NCI-H2171 treated with DMSO at 0.1 percent for 48 hours (cell line): ENCODE measurements at regions not wholly inside any gene's neighbourhood (a gene's known extent, or its start where the extent isn't known, plus 50 kb on each side); places are given as distances from the start of the nearest gene placed in this dataset.
A peak's percentile ranks its signal among the peaks of the same experiment; 100 is the strongest.
"Not testable (repeated sequence)": the region's sequence is repeated elsewhere in the genome, so short reads cannot be mapped to it uniquely, and the experiment has no call there.

Experiments
- DNase-seq: peaks from one replicate; lab custom pipeline; 2025; lab: John Stamatoyannopoulos, UW

DNA sequence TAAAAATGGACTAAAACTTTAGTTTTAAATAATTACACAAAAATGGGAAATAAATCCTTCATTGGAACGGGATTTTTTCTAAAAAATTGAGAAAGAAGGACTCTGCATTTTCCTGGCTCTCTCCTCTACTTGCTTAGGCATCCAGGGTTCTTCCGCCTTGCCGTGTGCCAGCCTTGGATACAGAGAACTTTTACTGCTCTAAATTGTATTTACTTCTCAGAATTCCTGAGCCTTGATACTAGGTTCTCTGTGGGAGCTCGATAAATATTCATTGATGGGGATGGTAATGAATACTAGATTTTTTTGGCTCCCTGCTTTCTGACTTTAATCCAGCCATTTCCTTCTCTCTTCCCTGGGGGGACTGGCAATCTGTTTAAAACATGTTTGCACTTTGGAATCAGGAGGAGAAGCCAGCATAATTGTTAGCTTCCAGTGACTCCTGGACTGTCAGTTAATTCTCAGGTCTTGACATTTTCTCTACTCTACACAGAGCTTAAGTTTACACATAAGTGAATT, 746.1 kb upstream of the LRRTM1 start:
- DNase-seq = no peak

DNA sequence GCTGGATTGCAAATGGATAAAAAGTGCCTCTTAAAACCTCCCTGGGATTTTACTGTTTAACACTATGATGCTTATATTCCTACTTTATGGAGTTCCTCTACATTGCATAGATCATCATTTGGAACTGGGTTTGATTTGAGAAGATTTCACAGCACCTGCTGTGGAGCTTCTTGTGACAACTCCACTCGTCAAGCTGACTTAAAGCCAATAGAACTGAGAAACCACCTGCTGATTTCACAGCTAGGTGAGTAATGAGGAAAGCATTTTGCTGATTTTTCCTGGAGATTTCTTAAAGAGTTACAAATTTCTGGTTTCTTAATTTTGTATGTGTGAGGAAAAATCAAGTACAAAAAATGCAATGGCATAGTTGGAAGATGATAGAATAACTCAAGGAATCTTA, 739.1 kb upstream of the LRRTM1 start:
- no peak for DNase-seq

DNA sequence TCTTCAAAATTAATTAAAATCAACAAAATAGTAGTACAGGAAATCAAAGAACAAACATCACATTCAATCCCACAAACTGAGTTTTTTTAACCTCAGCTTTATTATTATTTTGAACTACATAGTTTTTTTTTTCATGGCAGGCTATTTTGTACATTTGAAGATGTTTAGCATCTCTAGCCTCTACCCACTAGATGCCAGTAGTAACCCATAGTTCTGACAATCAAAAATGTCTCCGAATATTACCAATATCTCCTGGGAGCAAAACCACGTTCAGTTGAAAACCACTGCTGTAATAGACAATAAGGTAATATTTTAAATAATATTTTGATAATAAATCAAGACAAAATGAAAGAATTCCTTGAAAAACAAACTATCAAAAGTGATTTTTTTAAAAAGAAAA, 702.6 kb upstream of the LRRTM1 start:
- no peak for DNase-seq

DNA sequence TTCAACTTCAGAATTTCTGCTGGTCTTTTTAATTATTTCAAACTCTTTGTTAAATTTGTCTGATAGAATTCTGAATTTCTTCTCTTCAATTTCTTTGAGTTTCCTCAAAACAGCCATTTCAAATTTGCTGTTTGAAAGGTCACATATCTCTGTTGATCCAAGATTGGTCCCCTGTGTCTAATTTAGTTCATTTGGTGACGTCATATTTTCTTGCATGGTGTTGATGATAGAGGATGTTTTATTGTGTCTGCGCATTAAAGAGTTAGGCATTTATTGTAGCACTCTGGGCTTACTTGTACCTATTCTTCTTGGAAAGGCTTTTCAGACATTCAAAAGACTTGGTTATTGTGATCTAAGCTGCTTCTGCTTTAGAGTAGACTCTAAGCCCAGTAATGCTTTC, 698.4 kb upstream of the LRRTM1 start:
- DNase-seq = no peak

DNA sequence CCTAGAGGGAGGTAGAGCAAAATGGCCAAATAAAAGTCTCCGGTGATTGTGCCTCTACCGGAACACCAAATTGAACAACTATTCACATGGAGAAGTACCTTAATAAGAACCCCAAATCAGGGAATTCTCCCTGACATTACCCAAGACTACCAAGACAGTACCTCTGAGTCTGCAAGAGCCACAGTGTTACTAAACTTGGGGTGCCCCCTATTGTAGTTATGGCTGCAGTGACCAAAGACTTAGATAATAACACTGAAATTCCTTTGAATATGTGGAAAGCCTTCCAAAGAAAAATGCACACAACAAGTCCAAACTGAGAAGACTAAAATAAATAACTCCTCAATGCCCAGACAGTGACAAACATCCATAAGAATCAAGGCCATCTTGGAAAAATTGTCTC, 682.9 kb upstream of the LRRTM1 start:
- no peak for DNase-seq

DNA sequence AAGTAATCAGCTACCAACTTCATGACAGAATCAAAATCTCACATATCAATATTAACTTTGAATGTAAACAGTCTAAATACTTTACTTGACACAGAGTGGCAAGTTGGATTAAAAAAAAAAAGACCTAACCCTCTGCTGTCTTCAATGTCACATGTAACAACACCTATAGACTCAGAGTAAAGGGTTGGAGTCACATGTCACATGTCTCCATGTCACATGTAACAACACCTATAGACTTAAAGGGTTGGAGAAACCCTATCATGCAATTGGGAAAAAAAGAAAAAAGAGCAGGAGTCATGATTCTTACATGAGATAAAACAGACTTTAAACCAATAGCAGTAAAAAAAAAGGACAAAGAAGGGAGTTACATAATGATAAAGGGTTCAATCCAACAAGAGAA, 665.3 kb upstream of the LRRTM1 start:
- DNase-seq = no peak

DNA sequence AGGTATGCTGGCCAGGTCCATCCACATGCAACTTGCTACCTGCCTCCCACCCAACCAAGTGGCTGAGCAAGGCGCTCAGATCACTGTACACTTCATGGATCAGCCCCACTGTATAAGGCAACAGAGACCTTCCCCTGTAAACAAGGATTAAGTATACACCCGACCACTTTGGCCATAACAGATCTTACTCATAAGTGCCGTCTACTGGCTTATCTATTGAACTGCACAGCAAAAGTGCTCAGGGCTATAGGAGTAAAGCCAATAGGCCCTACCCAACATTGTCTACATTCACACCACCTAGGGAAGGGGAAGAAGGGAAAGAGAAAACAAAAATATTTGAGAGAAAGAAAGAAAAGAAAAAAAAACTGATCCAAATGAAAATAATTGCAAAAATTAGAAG, 663.9 kb upstream of the LRRTM1 start:
- DNase-seq = no peak

DNA sequence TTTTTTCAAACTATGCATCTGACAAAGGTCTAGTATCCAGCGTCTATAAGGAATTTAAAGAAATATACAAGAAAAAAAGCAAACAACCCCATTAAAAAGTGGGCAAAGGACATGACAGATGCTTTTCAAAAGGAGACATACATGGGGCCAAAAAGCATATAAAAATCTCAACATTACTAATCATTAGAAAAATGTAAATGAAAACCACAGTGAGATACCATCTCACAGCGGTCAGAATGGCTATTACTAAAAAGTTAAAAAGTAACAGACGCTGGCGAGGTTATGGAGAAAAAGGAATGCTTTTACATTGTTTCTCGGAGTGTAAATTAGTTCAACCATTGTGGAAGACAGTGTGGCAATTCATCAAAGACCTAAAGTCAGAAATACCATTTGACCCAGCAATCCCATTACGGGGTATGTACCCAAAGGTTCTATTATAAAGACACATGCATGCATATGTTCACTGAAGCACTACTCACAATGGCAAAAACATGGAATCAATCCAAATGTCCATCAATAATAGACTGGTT, 643.1 kb upstream of the LRRTM1 start:
- no peak for DNase-seq

DNA sequence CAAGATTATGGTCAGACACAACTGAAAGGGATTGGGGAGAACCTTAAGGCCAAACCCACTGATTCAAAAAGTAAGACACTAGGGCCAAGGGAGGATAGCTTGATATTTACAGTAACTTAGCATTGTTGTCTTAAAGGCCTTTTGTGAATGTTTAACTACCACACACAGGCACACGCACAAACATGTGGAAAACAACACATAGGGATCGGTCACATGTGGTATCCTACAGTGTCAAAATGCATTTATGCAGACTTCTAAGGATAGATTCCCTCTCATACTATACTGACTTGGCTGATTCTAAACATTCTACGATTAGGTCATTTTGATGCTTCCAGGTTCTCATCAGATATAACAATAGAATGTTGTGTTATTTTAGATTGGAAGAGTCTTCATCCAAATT, 638.9 kb upstream of the LRRTM1 start:
- DNase-seq = no peak

DNA sequence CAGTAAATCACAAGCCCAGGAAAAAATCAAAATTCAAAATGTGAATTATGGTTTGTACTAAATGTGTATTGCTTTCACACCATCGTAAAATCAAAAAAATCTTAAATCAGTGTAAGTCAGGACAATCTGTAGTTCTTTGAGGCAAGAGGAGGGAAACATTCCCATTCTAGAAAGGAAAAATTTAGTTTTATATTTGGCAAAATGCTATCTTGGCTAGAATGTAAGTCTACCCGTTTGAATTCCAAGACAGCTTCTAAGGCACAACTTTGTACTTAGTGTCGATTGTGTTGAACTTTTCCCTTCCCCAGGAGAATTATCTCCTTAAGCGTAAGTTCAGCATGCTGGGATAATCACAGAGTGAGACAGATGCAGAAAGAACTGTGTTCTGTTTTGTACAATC, 638.2 kb upstream of the LRRTM1 start:
- no peak for DNase-seq

DNA sequence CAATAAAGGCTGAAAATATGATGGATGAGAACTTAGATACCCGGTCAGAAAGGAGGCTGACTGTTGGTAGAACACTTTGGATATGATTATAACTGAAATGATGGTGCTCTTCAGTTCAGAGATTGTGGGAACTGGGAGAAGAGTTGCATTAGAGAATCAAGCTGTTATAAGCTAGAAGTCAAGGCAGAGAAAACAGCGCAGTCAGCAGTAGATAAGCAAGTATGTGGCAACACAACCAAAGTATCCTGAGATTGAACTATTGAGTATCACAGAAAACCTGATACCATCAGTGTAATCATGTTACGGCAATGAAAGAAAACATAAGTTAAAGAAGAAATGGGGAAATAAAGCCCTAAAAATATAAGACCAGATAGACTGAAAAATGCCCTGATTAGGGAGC, 633.9 kb upstream of the LRRTM1 start:
- DNase-seq = no peak

DNA sequence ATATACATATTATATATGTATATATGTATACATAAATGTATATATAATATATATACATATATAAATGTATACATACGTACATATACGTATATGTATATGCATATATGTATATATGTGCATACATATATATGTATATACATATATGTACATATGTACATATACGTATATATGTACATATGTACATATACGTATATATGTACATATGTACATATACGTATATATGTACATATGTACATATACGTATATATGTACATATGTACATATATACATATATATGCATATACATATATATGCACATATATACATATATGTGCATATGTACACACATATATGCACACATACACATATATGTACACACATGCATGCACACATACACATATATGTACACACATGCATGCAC, 627.3 kb upstream of the LRRTM1 start:
- DNase-seq = not testable (repeated sequence)

DNA sequence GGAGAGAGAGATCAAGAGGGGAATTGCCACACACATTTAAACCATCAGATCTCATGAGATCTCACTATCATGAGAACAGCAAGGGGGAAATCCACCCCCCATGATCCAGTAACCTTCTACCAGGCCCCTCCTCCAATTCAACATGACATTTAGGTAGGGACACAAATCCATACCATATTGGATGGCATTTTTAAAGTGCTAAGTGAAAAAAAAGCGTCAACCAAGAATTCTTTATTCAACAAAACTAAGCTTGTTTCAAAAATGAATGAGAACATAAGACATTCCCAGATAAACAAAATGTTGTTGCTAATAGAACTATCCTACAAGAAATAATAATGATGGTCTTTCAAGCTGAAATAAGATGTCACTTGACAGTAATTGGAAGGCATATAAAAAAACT, 626.2 kb upstream of the LRRTM1 start:
- no peak for DNase-seq

DNA sequence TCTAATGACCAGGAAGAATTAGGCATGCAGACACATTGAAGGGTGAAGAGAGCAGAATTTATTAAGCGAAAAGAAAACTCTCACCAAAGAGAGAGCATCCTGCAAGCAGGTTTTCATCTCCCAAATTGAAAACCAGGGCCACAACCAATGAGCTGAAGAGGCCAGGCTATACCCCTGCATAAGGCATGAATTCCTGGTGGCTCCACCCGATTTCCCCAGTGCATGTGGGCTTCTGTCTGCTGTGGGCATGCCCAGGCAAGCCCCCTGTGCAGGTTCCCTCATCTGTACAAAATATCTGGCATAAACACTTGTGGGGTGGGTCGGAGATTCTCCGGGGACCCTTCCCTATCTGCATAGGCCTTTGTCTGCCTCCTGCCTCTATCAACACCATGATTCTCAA, 621.6 kb upstream of the LRRTM1 start:
- peak; percentile 4 for DNase-seq

DNA sequence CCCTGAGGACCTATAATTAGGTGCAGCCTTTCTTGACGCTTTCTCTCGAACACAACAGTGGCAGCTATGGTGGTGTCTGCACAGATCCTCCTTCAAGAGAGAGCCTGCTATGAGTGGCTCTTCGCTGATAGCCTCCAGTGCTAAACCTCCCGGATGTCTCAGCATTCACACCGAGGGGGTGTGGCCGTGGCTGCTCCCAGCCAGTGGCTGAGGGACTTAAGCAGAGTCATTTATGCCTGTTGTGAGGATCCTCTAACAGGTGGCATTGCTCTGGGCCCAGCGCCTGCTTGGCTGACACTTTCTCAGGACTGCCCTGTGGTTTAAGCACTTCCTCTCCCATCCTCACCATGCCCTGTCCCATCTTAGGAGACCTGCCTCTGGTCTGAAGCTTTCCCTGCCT, 592.0 kb upstream of the LRRTM1 start:
- DNase-seq = no peak

DNA sequence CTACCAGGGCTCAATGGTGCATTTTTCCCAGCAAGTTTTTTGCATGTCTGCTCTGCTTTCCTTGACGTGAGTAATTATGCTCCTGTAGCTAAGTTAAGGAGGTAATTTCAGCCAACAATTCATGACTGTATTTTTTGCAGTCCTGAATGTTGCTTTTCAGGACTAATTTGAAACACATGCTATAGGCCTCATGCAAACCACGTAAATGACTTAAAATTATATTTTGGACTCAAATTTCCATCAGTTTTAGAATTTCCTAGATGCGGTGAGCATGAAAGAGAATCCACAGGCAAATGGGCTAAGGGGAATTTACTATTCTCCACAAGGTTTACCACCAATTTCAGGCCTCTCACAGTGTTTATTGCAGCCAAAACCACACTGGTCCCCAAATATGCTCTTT, 589.9 kb upstream of the LRRTM1 start:
- DNase-seq = no peak

DNA sequence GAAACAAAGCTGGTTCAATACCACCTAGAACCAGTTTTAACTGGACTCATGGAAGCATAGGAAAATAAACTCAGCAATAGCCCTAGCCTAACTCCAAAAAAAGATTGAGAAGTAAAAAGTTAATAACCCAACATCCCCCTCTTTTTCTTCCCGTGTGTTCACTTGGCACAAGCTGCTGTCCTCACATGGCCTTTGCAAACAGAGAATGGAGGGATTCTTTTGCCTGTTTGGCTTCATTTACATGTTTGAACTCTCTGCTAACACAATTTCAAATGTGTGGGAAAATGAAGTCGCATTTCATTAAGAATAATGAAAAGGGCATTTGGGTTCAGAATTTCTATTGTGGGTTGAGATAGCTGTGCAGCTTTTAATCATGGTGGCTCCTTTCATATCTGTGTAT, 589.2 kb upstream of the LRRTM1 start:
- DNase-seq = no peak

DNA sequence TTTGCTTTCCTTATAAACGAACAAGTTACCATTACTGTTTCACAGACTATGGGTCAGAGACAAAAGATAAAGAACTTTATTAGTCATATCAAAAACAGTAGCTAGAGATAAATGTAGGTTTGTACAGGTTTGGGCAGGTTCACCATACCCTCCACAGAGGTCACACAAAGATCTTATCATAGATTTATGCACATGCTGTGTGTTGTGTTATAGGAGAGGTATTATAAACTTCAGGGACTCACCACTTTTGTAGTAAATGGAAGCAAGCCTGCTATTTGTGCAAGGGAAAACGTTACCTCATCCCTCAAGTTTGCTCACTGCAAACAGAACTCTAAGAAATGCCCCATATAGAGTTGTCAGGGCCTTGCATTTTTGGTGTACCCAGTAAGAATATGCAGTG, 584.5 kb upstream of the LRRTM1 start:
- DNase-seq = no peak

DNA sequence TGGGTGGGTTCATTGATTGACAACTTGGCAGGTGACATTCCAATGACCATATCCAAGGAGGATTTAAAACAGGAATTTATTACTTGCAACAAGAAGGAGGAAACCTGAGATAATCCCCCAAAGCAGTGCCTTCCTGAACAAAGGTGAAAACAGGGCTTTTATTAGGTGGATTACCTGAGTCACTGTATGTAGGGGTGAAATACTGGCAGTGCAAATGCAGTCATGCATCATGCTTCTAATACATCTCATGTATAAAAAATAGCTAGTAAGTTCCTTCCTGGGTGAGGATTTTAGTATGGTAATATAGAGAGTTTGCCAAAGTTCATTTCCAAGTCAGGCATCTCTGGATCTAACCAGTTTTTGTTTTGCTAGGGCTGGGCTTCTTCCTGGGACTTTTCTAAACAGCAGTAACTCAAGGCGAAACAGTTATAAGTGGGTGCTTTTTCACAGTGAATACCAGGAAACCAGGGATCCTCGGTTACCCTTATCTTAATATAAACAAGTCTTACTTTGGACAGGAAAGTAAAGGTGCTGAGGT, 583.4 kb upstream of the LRRTM1 start:
- DNase-seq = no peak

DNA sequence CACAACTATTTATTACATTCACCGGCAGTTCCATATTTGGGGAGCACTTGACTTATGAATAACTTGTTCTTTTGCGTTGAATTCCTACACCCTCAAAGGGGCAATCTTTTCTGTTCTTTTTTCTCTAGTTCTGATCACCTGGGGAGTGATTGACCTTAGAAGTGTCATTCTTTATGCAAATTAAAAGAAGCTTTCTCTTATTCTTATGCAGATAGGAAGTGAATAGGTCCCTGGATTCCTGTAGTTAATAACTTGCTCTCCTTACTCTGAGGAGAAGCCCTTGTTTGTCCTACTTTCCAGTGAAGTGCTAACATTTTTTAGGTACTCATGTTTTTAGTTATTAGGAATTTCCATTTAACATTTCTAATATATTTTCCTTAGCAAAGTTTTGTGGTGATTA, 569.8 kb upstream of the LRRTM1 start:
- DNase-seq = no peak

DNA sequence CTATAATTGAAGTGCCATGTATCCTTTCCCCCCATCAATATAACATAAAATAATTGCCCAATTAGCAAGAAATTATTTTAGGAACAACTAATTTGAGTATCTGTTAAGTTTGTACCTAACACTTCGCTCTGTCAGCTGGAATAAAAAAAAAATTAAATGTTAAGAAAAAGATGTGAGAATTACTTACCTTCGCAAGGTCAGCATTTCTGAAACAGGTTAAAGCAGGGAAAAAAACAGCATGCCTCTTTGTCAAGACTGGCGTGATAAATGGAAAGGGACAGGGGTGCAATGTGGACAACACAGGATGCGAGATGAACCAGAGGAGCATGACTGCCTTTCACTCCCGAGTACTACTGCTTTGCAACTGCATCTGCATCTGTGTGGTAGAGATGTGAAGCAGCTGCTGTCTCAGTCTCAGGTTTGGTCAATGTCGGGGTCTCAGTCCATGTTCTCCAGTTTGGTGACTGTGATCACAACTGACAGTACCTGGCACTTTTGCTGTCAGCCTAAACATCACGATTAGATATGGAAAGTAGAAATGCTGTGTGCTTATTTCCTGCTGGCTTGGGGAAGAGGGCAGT, 565.4 kb upstream of the LRRTM1 start:
- DNase-seq = no peak

DNA sequence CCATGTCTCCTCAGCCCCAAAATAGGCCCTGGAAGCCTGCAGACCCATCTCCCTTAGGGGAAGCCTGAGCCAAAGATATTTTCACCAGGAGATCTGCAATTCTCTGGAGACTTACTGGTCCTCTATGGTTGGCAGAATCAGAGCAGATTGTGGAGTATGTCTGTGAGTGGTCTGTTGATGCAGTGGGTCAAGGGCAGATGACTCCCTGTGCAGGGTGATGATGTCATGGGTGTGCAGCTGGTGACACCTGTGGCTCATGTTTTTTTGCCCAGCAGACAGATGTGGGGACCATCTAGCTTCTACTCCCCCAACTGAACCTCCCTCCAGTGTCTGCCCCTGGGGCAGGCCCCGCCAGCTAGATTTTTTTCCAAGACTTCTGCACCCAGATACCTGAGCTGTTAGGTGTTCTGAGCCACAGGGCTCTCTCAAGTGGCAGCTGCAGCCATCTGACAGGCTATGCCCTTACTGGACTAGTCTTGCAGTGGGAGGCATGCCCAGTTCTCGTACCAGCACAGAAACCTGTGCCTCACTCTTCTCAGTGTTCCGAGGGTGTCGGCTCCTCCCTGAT, 558.7 kb upstream of the LRRTM1 start:
- no peak for DNase-seq

DNA sequence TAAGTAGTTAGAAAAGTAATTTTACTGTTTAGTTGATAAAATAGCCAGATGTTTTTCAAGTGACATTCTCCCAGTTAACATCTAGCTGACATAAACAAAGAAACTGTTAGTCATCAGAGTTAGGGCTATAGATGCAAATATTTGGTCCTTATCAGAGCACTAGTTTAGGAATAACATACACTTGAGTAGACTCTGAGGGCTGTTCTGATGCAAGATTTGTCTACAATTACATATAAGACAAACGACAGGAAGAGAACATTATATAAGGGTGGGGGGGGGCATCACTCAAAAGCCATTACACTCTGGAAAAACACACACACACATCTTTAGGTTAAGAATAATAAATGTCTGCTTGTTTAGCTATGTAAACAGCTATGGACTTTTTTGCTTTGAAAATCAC, 554.4 kb upstream of the LRRTM1 start:
- no peak for DNase-seq

DNA sequence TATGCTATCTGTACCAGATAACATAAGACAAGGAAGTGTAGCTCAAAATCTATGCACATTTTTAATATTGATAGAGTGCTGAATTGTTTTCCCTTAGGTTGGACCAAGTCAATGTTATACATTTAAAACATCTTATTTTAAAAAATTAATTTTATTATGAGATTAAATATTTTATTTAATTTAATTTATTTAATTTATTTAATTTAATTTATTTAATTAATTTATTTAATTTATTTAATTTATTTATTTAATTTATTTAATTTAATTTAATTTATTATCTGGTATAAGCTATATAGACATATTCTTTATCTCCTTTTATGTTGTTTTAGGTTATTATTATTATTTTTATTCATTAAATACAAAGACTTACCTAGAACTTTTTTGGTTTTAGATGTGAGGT, 551.7 kb upstream of the LRRTM1 start:
- no peak for DNase-seq
